GM18505 (cell line): ENCODE measurements at regions not wholly inside any gene's neighbourhood (a gene's known extent, or its start where the extent isn't known, plus 50 kb on each side); places are given as distances from the start of the nearest gene placed in this dataset.
"Not testable (repeated sequence)": the region's sequence is repeated elsewhere in the genome, so short reads cannot be mapped to it uniquely, and the experiment has no call there.

Experiments
- ATAC-seq: cut with Tn5 transposase; IDR thresholded peaks from one replicate; pipeline ENCODE4 v1.9.1; 2021; ENCODE audit not compliant: unreplicated experiment
- POLR2A ChIP-seq: IDR thresholded peaks from 4 replicates; pipeline ENCODE4 v1.6.1; 2011; ENCODE audit warnings: borderline replicate concordance; ENCODE audit not compliant: insufficient read depth, insufficient read length; ENCODE audit errors: extremely low read depth

GRCh38 chr14:22370084-22370847 is 218.8 kb downstream of the DAD1 start:
- no peak for TF ChIP-seq POLR2A
- ATAC-seq = no peak

- no peak for ATAC-seq
Observed at GRCh38 chr14:22358726-22359125, 230.3 kb downstream of the DAD1 start.

GRCh38 chr14:22349281-22349680 is 239.7 kb downstream of the DAD1 start:
- ATAC-seq = not testable (repeated sequence)

More at GRCh38 chr14:22358726-22359125, 230.3 kb downstream of the DAD1 start:
- no peak for TF ChIP-seq POLR2A

- TF ChIP-seq POLR2A = no peak
- ATAC-seq = no peak
Observed at GRCh38 chr14:22344673-22345072, 244.4 kb downstream of the DAD1 start.

- ATAC-seq = not testable (repeated sequence)
Observed at GRCh38 chr14:22344209-22344608, 244.8 kb downstream of the DAD1 start.

- no peak for TF ChIP-seq POLR2A
Observed at GRCh38 chr14:22341049-22341448, 248.0 kb downstream of the DAD1 start.

GRCh38 chr14:22338917-22339715 is 249.9 kb downstream of the DAD1 start:
- ATAC-seq = no peak
- TF ChIP-seq POLR2A = no peak

More at GRCh38 chr14:22341049-22341448, 248.0 kb downstream of the DAD1 start:
- ATAC-seq = no peak

GRCh38 chr14:22338381-22338780 is 250.6 kb downstream of the DAD1 start:
- no peak for ATAC-seq
- no peak for TF ChIP-seq POLR2A

- ATAC-seq = no peak
Observed at GRCh38 chr14:22337938-22338337, 251.1 kb downstream of the DAD1 start.

GRCh38 chr14:22337521-22337920 is 251.5 kb downstream of the DAD1 start:
- ATAC-seq = no peak
- no peak for TF ChIP-seq POLR2A

More at GRCh38 chr14:22337938-22338337, 251.1 kb downstream of the DAD1 start:
- no peak for TF ChIP-seq POLR2A

- no peak for TF ChIP-seq POLR2A
- no peak for ATAC-seq
Observed at GRCh38 chr14:22336031-22336430, 253.0 kb downstream of the DAD1 start.

GRCh38 chr14:22334627-22335026 is 254.4 kb downstream of the DAD1 start:
- no peak for ATAC-seq
- TF ChIP-seq POLR2A = no peak

GRCh38 chr14:22334275-22334577 is 254.8 kb downstream of the DAD1 start:
- no peak for TF ChIP-seq POLR2A
- no peak for ATAC-seq
